GM12878 (cell line): ENCODE measurements at regions not wholly inside any gene's neighbourhood (a gene's known extent, or its start where the extent isn't known, plus 50 kb on each side); places are given as distances from the start of the nearest gene placed in this dataset.

Experiments
- ATAC-seq: fragments of 200-7000 bp; cut with Tn5 transposase; 3 replicates; pipeline ENCODE4 v1.9.1; 2020; ENCODE audit warnings: mild to moderate bottlenecking, moderate library complexity
- BruUV-seq: library from RNA; stranded (reverse); fragments of 400-500 nt; replicated peaks from 2 replicates; lab custom pipeline; 2021; lab: Mats Ljungman, UMichigan
- CTCF ChIA-PET: fragments of 300-600 bp; sonication (Branson Sonifier 250); formaldehyde crosslinking; extraction: SDS; loops from one replicate; lab custom pipeline; 2021; ENCODE audit warnings: inconsistent platforms; lab: Yijun Ruan, JAX
- POLR2A ChIA-PET: fragments of 350-600 bp; formaldehyde crosslinking; extraction: SDS; loops from one replicate; lab custom pipeline; 2021; ENCODE audit warnings: inconsistent platforms; lab: Charles Lee
- RAD21 ChIA-PET: fragments of 300-600 bp; sonication (Branson Sonifier 250); formaldehyde crosslinking; loops from one replicate; lab custom pipeline; 2023; ENCODE audit warnings: antibody characterized with exemption; ENCODE audit not compliant: unreplicated experiment; lab: Charles Lee
- SMC1A ChIA-PET: fragments of 300-600 bp; sonication (Branson Sonifier 250); formaldehyde crosslinking; loops from one replicate; lab custom pipeline; 2023; ENCODE audit not compliant: unreplicated experiment, uncharacterized antibody; lab: Charles Lee
- DNase-seq: peaks from one replicate; pipeline ENCODE4 v3.0.0-alpha.2; 2011; ENCODE audit warnings: low read depth, low spot score
- FAIRE-seq: peaks from 3 replicates; lab custom pipeline; 2011; peaks lifted over from hg19 to GRCh38; lab: Jason Lieb, UNC
- H2AFZ ChIP-seq: 2 replicates; pipeline ENCODE4 v1.6.0; 2011; ENCODE audit warnings: low read depth, low read length, control low read depth; ENCODE audit not compliant: control insufficient read depth
- H3K27ac ChIP-seq: 2 replicates; pipeline ENCODE4 v1.5.1; 2011; ENCODE audit warnings: control low read depth; ENCODE audit not compliant: control insufficient read depth, insufficient read depth
- H3K27me3 ChIP-seq, 2 experiments: replicated peaks in 1 of 2; 2 replicates each; pipeline versions ENCODE4 v1.6.0 to v1.6.1; 2011; ENCODE audit warnings: low read length in 1 of 2; ENCODE audit not compliant: control insufficient read depth in 2 of 2, insufficient read depth in 2 of 2
- H3K36me3 ChIP-seq, 2 experiments: 2 replicates each; pipeline ENCODE4 v1.5.1; 2011; ENCODE audit warnings: low read length in 1 of 2; ENCODE audit not compliant: control insufficient read depth in 2 of 2, insufficient read depth in 2 of 2
- H3K4me1 ChIP-seq: 2 replicates; pipeline ENCODE4 v1.6.1; 2011; ENCODE audit warnings: mild to moderate bottlenecking, low read length, moderate library complexity, mixed read lengths; ENCODE audit not compliant: control insufficient read depth, insufficient read depth
- H3K4me2 ChIP-seq: 2 replicates; pipeline ENCODE4 v1.6.0; 2011; ENCODE audit warnings: control low read depth; ENCODE audit not compliant: control insufficient read depth, insufficient read depth
- H3K4me3 ChIP-seq: fragments of 200-600 bp; sonication (generic); 2 replicates; pipeline ENCODE4 v1.5.1; 2016
- H3K79me2 ChIP-seq: 2 replicates; pipeline ENCODE4 v1.6.0; 2011; ENCODE audit warnings: low read length; ENCODE audit not compliant: control insufficient read depth, insufficient read depth
- H3K9ac ChIP-seq: 2 replicates; pipeline ENCODE4 v1.8.0; 2011; ENCODE audit warnings: low read length, control low read depth, mixed read lengths; ENCODE audit not compliant: control insufficient read depth, insufficient read depth
- H3K9me3 ChIP-seq: replicated peaks from 3 replicates; pipeline ENCODE4 v1.5.1; 2011; ENCODE audit warnings: mild to moderate bottlenecking, low read length; ENCODE audit not compliant: control insufficient read depth, insufficient read depth
- H4K20me1 ChIP-seq: 2 replicates; pipeline ENCODE4 v1.6.0; 2011; ENCODE audit not compliant: control insufficient read depth, insufficient read depth
- CBFB ChIP-seq: IDR thresholded peaks from 2 replicates; pipeline ENCODE4 v1.6.1; 2016; ENCODE audit warnings: antibody characterized with exemption, low read depth
- CEBPB ChIP-seq, 2 experiments: fragments of 150-350 bp in 1 of 2; IDR thresholded peaks; 2 replicates each; pipeline ENCODE4 v1.6.1; 2012 to 2014; ENCODE audit warnings: low read depth in 2 of 2, low read length in 2 of 2, borderline replicate concordance in 1 of 2, inconsistent platforms in 1 of 2
- CHD4 ChIP-seq: fragments of 200-600 bp; sonication (generic); IDR thresholded peaks from 2 replicates; pipeline ENCODE4 v1.6.1; 2016; ENCODE audit warnings: mild to moderate bottlenecking
- FOXM1 ChIP-seq: IDR thresholded peaks from 2 replicates; pipeline ENCODE4 v1.6.1; 2012; ENCODE audit warnings: low read depth, mild to moderate bottlenecking, inconsistent platforms, low read length, moderate library complexity
- PBX3 ChIP-seq: IDR thresholded peaks from 2 replicates; pipeline ENCODE4 v1.6.1; 2011; ENCODE audit warnings: mild to moderate bottlenecking, low read depth, low read length, moderate library complexity; ENCODE audit not compliant: insufficient replicate concordance
- PKNOX1 ChIP-seq: fragments of 450-650 bp; IDR thresholded peaks from 2 replicates; pipeline ENCODE4 v1.6.1; 2016; ENCODE audit warnings: mild to moderate bottlenecking
- RCOR1 ChIP-seq: conservative IDR thresholded peaks from 2 replicates; pipeline ENCODE4 v1.6.1; 2012; ENCODE audit warnings: low read depth, low read length, improper control_type of control experiment
- SREBF2 ChIP-seq: IDR thresholded peaks from 2 replicates; pipeline ENCODE4 v1.6.1; 2012; ENCODE audit warnings: mild to moderate bottlenecking, low read length
- TBL1XR1 ChIP-seq: IDR thresholded peaks from 2 replicates; pipeline ENCODE4 v1.6.1; 2012; ENCODE audit warnings: low read depth, low read length, improper control_type of control experiment
- ZBED1 ChIP-seq: IDR thresholded peaks from 2 replicates; pipeline ENCODE4 v1.6.1; 2016; ENCODE audit warnings: borderline replicate concordance
- ZNF217 ChIP-seq: fragments of 450-650 bp; IDR thresholded peaks from 2 replicates; pipeline ENCODE4 v1.6.1; 2017; ENCODE audit warnings: antibody characterized with exemption, mild to moderate bottlenecking
- ZNF687 ChIP-seq: fragments of 450-650 bp; IDR thresholded peaks from 2 replicates; pipeline ENCODE4 v1.6.1; 2017; ENCODE audit warnings: mild to moderate bottlenecking, moderate library complexity
- WGBS: methylation state at CpG from one replicate; pipeline ENCODE4 v1.1.6; 2016; ENCODE audit warnings: low lambda C conversion rate; ENCODE audit not compliant: insufficient replicate concordance, insufficient coverage; ENCODE audit errors: missing lambda C conversion rate; 5-methylcytosine and 5-hydroxymethylcytosine counted together
- in situ Hi-C: fragments of 300-500 bp; cut with MboI; formaldehyde crosslinking; loops from 9 replicates; pipeline ENCODE4 v1.14.3; 2018; ENCODE audit warnings: mixed read lengths
- intact Hi-C: fragments of 100-400 bp; cut with micrococcal nuclease; formaldehyde crosslinking; loops from one replicate; pipeline ENCODE4 v1.14.2; 2022; ENCODE audit not compliant: unreplicated experiment

GRCh38 chr17:72253597-72253996, 132.8 kb downstream of the SOX9 start:
- in situ Hi-C loops (no loop called here), intact Hi-C loops (no loop called here)
- POLR2A ChIA-PET, result no interaction called here
- no peak overlapping the region for H3K4me2 ChIP-seq
- ATAC-seq (no peak), DNase-seq (no peak), FAIRE-seq (no peak)
- H3K27ac ChIP-seq, result no peak overlapping the region
- CTCF ChIA-PET, result no interaction called here
- no TSS peak for BruUV-seq
- TF ChIP-seq CEBPB (IDR thresholded peaks at IDR 0.05; ENCODE audit: borderline replicate concordance in 1 of 2, low read depth in 2 of 2, low read length in 2 of 2), result no peak
- no peak for TF ChIP-seq FOXM1
- no peak for TF ChIP-seq SREBF2
- TF ChIP-seq CHD4, result no peak
- TF ChIP-seq PKNOX1, result no peak
- no peak for TF ChIP-seq CBFB
- no peak for TF ChIP-seq ZNF217
- no peak for TF ChIP-seq TBL1XR1
- TF ChIP-seq PBX3, result no peak
- TF ChIP-seq ZNF687, result no peak
- no peak for TF ChIP-seq ZBED1
- TF ChIP-seq RCOR1, result no peak
- SMC1A ChIA-PET, result interaction anchor here (0.5 to 1.1 kb wide), 2 partner anchors 43 to 637 kb away, joined by 3 read pairs; no protein-coding TSS in a partner anchor
- H2AFZ ChIP-seq, result no peak overlapping the region
- H3K9me3 ChIP-seq, result no peaks in the 10 kb centered on the region
- no peak overlapping the region for H3K4me3 ChIP-seq
- no peaks in the 10 kb centered on the region for H3K4me1 ChIP-seq
- RAD21 ChIA-PET, result no interaction called here
- H3K79me2 ChIP-seq, result no peaks in the 10 kb centered on the region
- no peak overlapping the region for H3K9ac ChIP-seq
- 30% methylated on average over 3 of the region's 3 CpGs for WGBS
- H4K20me1 ChIP-seq, result no peaks in the 10 kb centered on the region
- H3K27me3 ChIP-seq, result no peaks in the 10 kb centered on the region; a peak in 1 of 4 replicates
- no peaks in the 10 kb centered on the region for H3K36me3 ChIP-seq
